SK-N-SH (cell line): ENCODE measurements at regions not wholly inside any gene's neighbourhood (a gene's known extent, or its start where the extent isn't known, plus 50 kb on each side); places are given as distances from the start of the nearest gene placed in this dataset.

ENCODE experiments used
- CTCF ChIA-PET: fragments of 300-600, 350-600 bp; formaldehyde crosslinking; extraction: SDS; loops from one replicate; lab custom pipeline; 2021; lab: Yijun Ruan, JAX
- POLR2A ChIA-PET: fragments of 350-600 bp; sonication (Branson Sonifier 250); formaldehyde crosslinking; extraction: SDS; loops from one replicate; lab custom pipeline; 2020; ENCODE audit warnings: antibody characterized with exemption, inconsistent platforms; lab: Yijun Ruan, JAX
- DNase-seq: peaks from one replicate; pipeline ENCODE4 v3.0.0; 2012
- H2AFZ ChIP-seq: fragments of 200-600 bp; sonication (generic); 2 replicates; pipeline ENCODE4 v1.8.1; 2016; ENCODE audit warnings: antibody characterized with exemption, mild to moderate bottlenecking, low read depth
- H3F3A ChIP-seq: fragments of 200-600 bp; sonication (generic); replicated peaks from 2 replicates; pipeline ENCODE3; 2016; ENCODE audit warnings: antibody characterized with exemption, mild to moderate bottlenecking; ENCODE audit not compliant: insufficient read depth
- H3K27ac ChIP-seq, 2 experiments: fragments of 200-500 bp in 1 of 2; fragments of 200-600 bp in 1 of 2; sonication (Bioruptor generic) in 1 of 2; sonication (generic), shearing (Covaris generic) in 1 of 2; 2 replicates each; pipeline versions ENCODE4 v1.5.1 to v1.6.1; 2014 to 2016; ENCODE audit warnings: low read depth in 2 of 2, inconsistent platforms in 1 of 2, low read length in 1 of 2, mild to moderate bottlenecking in 1 of 2, mixed read lengths in 1 of 2
- H3K27me3 ChIP-seq: fragments of 200-600 bp; sonication (generic), shearing (Covaris generic); 2 replicates; pipeline ENCODE4 v1.6.1; 2016; ENCODE audit warnings: mixed run types; ENCODE audit not compliant: insufficient read depth
- H3K36me3 ChIP-seq, 2 experiments: fragments of 200-500 bp in 1 of 2; fragments of 200-600 bp in 1 of 2; sonication (Bioruptor generic) in 1 of 2; sonication (generic) in 1 of 2; replicated peaks in 1 of 2; 2 replicates each; pipeline versions ENCODE3 to v1.5.1; 2014 to 2016; ENCODE audit warnings: low read length in 1 of 2, mild to moderate bottlenecking in 1 of 2; ENCODE audit not compliant: insufficient read depth in 2 of 2, control insufficient read depth in 1 of 2
- H3K4me1 ChIP-seq, 2 experiments: fragments of 200-500 bp in 1 of 2; fragments of 200-600 bp in 1 of 2; sonication (Bioruptor generic) in 1 of 2; sonication (generic), shearing (Covaris generic) in 1 of 2; 2 replicates each; pipeline versions ENCODE4 v1.5.1 to v1.6.1; 2014 to 2016; ENCODE audit warnings: low read depth in 1 of 2, low read length in 1 of 2, mixed run types in 1 of 2; ENCODE audit not compliant: insufficient read depth in 2 of 2, control insufficient read depth in 1 of 2
- H3K4me2 ChIP-seq: fragments of 200-600 bp; sonication (generic), shearing (Covaris generic); 2 replicates; pipeline ENCODE4 v1.6.1; 2017; ENCODE audit warnings: mixed run types
- H3K4me3 ChIP-seq, 2 experiments: fragments of 200-500 bp in 1 of 2; fragments of 200-600 bp in 1 of 2; sonication (Bioruptor generic) in 1 of 2; sonication (generic), shearing (Covaris generic) in 1 of 2; 2 replicates each; pipeline versions ENCODE4 v1.5.1 to v1.8.1; 2014 to 2016; ENCODE audit warnings: low read depth in 2 of 2, inconsistent platforms in 1 of 2, low read length in 1 of 2, mild to moderate bottlenecking in 1 of 2, mixed read lengths in 1 of 2, moderate library complexity in 1 of 2
- H3K79me2 ChIP-seq: fragments of 200-600 bp; sonication (generic); 2 replicates; pipeline ENCODE4 v1.8.1; 2017; ENCODE audit warnings: mild to moderate bottlenecking; ENCODE audit not compliant: insufficient read depth
- H3K9ac ChIP-seq: fragments of 200-600 bp; sonication (generic); 2 replicates; pipeline ENCODE4 v1.6.1; 2017; ENCODE audit warnings: mixed run types
- H3K9me2 ChIP-seq: fragments of 200-600 bp; sonication (generic); 2 replicates; pipeline ENCODE4 v1.6.1; 2017; ENCODE audit warnings: mixed run types
- H3K9me3 ChIP-seq: fragments of 200-600 bp; sonication (generic); 2 replicates; pipeline ENCODE4 v1.6.1; 2017; ENCODE audit warnings: mixed run types, mild to moderate bottlenecking, moderate library complexity
- H4K20me1 ChIP-seq: fragments of 200-600 bp; sonication (generic); 2 replicates; pipeline ENCODE4 v1.6.1; 2017; ENCODE audit warnings: mild to moderate bottlenecking, mixed run types; ENCODE audit not compliant: insufficient read depth
- ELF1 ChIP-seq: IDR thresholded peaks from 2 replicates; pipeline ENCODE4 v1.4.0; 2012
- EZH2phosphoT487 ChIP-seq: fragments of 200-600 bp; sonication (generic); IDR thresholded peaks from 2 replicates; pipeline ENCODE4 v1.6.1; 2017; ENCODE audit warnings: low read depth, mixed run types, mild to moderate bottlenecking, antibody characterized with exemption, moderate library complexity, borderline replicate concordance
- FOSL2 ChIP-seq: IDR thresholded peaks from 2 replicates; pipeline ENCODE4 v1.4.0; 2012; ENCODE audit warnings: low read depth, mild to moderate bottlenecking, moderate library complexity, borderline replicate concordance
- FOXM1 ChIP-seq: IDR thresholded peaks from 2 replicates; pipeline ENCODE4 v1.4.0; 2012; ENCODE audit warnings: low read depth, mild to moderate bottlenecking
- GABPA ChIP-seq: IDR thresholded peaks from 2 replicates; pipeline ENCODE4 v1.4.0; 2012; ENCODE audit warnings: low read depth, mild to moderate bottlenecking
- MAX ChIP-seq: IDR thresholded peaks from 2 replicates; pipeline ENCODE4 v1.4.0; 2012; ENCODE audit warnings: low read depth
- NRF1 ChIP-seq: IDR thresholded peaks from 2 replicates; pipeline ENCODE4 v1.6.1; 2012; ENCODE audit warnings: low read depth, mild to moderate bottlenecking, low read length
- POLR2AphosphoS5 ChIP-seq: IDR thresholded peaks from 2 replicates; pipeline ENCODE4 v1.6.1; 2012; ENCODE audit warnings: low read depth, low read length
- REST ChIP-seq: IDR thresholded peaks from 2 replicates; pipeline ENCODE4 v1.6.1; 2012; ENCODE audit warnings: mild to moderate bottlenecking, low read depth, low read length, moderate library complexity
- RXRA ChIP-seq: IDR thresholded peaks from 2 replicates; pipeline ENCODE4 v1.4.0; 2012; ENCODE audit warnings: low read depth, mild to moderate bottlenecking, borderline replicate concordance
- TCF12 ChIP-seq: IDR thresholded peaks from 2 replicates; pipeline ENCODE4 v1.4.0; 2012
- TEAD4 ChIP-seq: IDR thresholded peaks from 2 replicates; pipeline ENCODE4 v1.4.0; 2012; ENCODE audit warnings: mild to moderate bottlenecking, borderline replicate concordance; ENCODE audit not compliant: insufficient read depth
- USF1 ChIP-seq: IDR thresholded peaks from 2 replicates; pipeline ENCODE4 v1.4.0; 2012; ENCODE audit warnings: low read depth, borderline replicate concordance
- ZBTB33 ChIP-seq: IDR thresholded peaks from 2 replicates; pipeline ENCODE4 v1.4.0; 2012; ENCODE audit warnings: low read depth, borderline replicate concordance
- WGBS: methylation state at CpG from one replicate; pipeline ENCODE4 v1.1.6; 2017; ENCODE audit warnings: low lambda C conversion rate; 5-methylcytosine and 5-hydroxymethylcytosine counted together
- TF ChIP-seq, protein P1 (sequence below): fragments of 150-350 bp; IDR thresholded peaks from 2 replicates; pipeline ENCODE4 v1.6.1; 2016; ENCODE audit warnings: mild to moderate bottlenecking, low read depth, low read length

GRCh38 chr4:127149086-127149485 is 483.7 kb upstream of the INTU start (continued):
- TF ChIP-seq ZBTB33, result no peak

- POLR2A ChIA-PET, result no interaction called here
Measured at GRCh38 chr4:127151941-127152340, 480.8 kb upstream of the INTU start.

DNA sequence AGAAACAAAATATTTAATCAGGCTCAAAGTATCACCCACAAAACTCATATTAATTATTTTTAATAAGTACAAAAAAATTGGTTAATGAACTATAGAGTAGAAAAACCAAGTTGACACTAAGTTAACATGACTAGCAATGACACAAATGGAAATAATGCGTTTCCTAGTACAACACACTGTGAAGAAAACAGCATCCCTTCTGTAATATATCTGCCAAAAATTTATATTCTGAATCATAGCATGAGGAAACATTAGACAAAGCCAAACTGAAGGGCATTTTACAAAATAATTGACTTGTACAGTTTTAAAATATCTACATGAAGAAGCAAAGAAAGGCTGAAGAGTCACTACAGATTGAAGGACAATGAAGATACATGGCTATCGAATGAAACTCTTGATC is 477.6 kb upstream of the INTU start:
- 37% methylated on average over 2 of the region's 2 CpGs for WGBS
- no peaks in the 10 kb centered on the region for H3K36me3 ChIP-seq
- no peak overlapping the region for H3K9ac ChIP-seq
- H3K4me3 ChIP-seq, result no peak overlapping the region
- H4K20me1 ChIP-seq, result no peaks in the 10 kb centered on the region
- no peak overlapping the region for H2AFZ ChIP-seq
- no peak overlapping the region for H3K4me2 ChIP-seq
- H3K9me3 ChIP-seq, result no peaks in the 10 kb centered on the region
- no peaks in the 10 kb centered on the region for H3K27me3 ChIP-seq
- no peaks in the 10 kb centered on the region for H3K4me1 ChIP-seq
- H3K79me2 ChIP-seq, result no peaks in the 10 kb centered on the region
- CTCF ChIA-PET, result no interaction called here
- H3K9me2 ChIP-seq, result no peaks in the 10 kb centered on the region
- H3F3A ChIP-seq, result no peaks in the 10 kb centered on the region
- POLR2A ChIA-PET, result no interaction called here
- H3K27ac ChIP-seq, result no peak overlapping the region
- no peak for DNase-seq
- no peak for TF ChIP-seq GABPA
- TF ChIP-seq, protein P1, sequence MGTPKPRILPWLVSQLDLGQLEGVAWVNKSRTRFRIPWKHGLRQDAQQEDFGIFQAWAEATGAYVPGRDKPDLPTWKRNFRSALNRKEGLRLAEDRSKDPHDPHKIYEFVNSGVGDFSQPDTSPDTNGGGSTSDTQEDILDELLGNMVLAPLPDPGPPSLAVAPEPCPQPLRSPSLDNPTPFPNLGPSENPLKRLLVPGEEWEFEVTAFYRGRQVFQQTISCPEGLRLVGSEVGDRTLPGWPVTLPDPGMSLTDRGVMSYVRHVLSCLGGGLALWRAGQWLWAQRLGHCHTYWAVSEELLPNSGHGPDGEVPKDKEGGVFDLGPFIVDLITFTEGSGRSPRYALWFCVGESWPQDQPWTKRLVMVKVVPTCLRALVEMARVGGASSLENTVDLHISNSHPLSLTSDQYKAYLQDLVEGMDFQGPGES, result no peak
- no peak for TF ChIP-seq NRF1
- no peak for TF ChIP-seq EZH2phosphoT487
- no peak for TF ChIP-seq TCF12
- no peak for TF ChIP-seq FOSL2
- TF ChIP-seq REST, result no peak
- no peak for TF ChIP-seq TEAD4
- no peak for TF ChIP-seq FOXM1

More at GRCh38 chr4:127151941-127152340, 480.8 kb upstream of the INTU start:
- DNase-seq, result no peak
- CTCF ChIA-PET, result no interaction called here
- H3K9me2 ChIP-seq, result no peaks in the 10 kb centered on the region
- H3K36me3 ChIP-seq, result no peaks in the 10 kb centered on the region
- no peak overlapping the region for H2AFZ ChIP-seq
- H3K4me3 ChIP-seq, result no peak overlapping the region
- H3K4me1 ChIP-seq, result no peaks in the 10 kb centered on the region
- no peaks in the 10 kb centered on the region for H3K9me3 ChIP-seq
- no peaks in the 10 kb centered on the region for H3K27me3 ChIP-seq
- no peak overlapping the region for H3K27ac ChIP-seq
- H3K4me2 ChIP-seq, result no peak overlapping the region
- H3K9ac ChIP-seq, result no peak overlapping the region
- no peaks in the 10 kb centered on the region for H3F3A ChIP-seq
- TF ChIP-seq RXRA (no peak), USF1 (no peak), MAX (no peak), POLR2AphosphoS5 (no peak), ELF1 (no peak)
- TF ChIP-seq, protein P1, result no peak
- TF ChIP-seq, all 33 proteins: peak for 0
- Histone ChIP-seq H3K79me2 (no peaks in the 10 kb centered on the region), H4K20me1 (no peaks in the 10 kb centered on the region)
